GM12864 (cell line): ENCODE measurements at regions not wholly inside any gene's neighbourhood (a gene's known extent, or its start where the extent isn't known, plus 50 kb on each side); places are given as distances from the start of the nearest gene placed in this dataset.
"Not testable (repeated sequence)": the region's sequence is repeated elsewhere in the genome, so short reads cannot be mapped to it uniquely, and the experiment has no call there.

ENCODE experiments used
- DNase-seq: peaks from one replicate; pipeline ENCODE4 v3.0.0-alpha.2; 2011; ENCODE audit warnings: low read depth
- H3K4me3 ChIP-seq: 2 replicates; pipeline ENCODE4 v1.5.1; 2011; ENCODE audit warnings: mild to moderate bottlenecking, low read depth, low read length, control low read depth
- TF ChIP-seq, protein P1 (sequence below): IDR thresholded peaks from 2 replicates; pipeline ENCODE4 v1.5.1; 2011; ENCODE audit warnings: low read depth, mild to moderate bottlenecking, moderate library complexity, low read length, control low read depth, inconsistent platforms; ENCODE audit errors: missing control alignments

DNA sequence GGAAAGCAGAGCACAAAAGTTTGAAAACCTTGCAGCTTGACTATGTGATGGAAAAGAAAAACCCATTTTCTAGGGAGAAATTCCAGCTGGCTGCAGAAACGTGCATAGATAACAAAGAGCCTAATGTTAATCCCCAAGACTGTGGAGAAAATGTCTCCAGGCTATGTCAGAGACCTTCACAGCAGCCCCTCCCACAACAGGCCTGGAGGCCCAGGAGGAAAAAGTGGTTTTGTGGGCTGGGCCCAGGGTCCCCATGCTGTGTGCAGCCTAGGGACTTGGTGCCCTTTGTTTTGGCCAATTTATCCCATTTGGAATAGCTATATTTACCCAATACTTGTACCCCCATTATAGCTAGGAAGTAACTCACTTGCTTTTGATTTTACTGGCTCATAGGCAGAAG is 484.1 kb upstream of the HTR1E start:
- TF ChIP-seq, protein P1, sequence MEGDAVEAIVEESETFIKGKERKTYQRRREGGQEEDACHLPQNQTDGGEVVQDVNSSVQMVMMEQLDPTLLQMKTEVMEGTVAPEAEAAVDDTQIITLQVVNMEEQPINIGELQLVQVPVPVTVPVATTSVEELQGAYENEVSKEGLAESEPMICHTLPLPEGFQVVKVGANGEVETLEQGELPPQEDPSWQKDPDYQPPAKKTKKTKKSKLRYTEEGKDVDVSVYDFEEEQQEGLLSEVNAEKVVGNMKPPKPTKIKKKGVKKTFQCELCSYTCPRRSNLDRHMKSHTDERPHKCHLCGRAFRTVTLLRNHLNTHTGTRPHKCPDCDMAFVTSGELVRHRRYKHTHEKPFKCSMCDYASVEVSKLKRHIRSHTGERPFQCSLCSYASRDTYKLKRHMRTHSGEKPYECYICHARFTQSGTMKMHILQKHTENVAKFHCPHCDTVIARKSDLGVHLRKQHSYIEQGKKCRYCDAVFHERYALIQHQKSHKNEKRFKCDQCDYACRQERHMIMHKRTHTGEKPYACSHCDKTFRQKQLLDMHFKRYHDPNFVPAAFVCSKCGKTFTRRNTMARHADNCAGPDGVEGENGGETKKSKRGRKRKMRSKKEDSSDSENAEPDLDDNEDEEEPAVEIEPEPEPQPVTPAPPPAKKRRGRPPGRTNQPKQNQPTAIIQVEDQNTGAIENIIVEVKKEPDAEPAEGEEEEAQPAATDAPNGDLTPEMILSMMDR, result no peak
- no peak for DNase-seq
- no peak overlapping the region for H3K4me3 ChIP-seq

- no peak overlapping the region for H3K4me3 ChIP-seq
- DNase-seq, result no peak
- TF ChIP-seq, protein P1, result no peak
These were observed 488.9 kb upstream of the HTR1E start for GRCh38 chr6:86448398-86448797.

GRCh38 chr6:86440608-86441007 is 496.7 kb upstream of the HTR1E start:
- DNase-seq, result no peak
- TF ChIP-seq, protein P1, result no peak
- H3K4me3 ChIP-seq, result no peak overlapping the region

GRCh38 chr6:86423571-86423970 is 513.8 kb upstream of the HTR1E start:
- TF ChIP-seq, protein P1, result no peak
- no peak for DNase-seq
- H3K4me3 ChIP-seq, result no peak overlapping the region

- H3K4me3 ChIP-seq, result no peak overlapping the region
- TF ChIP-seq, protein P1, result no peak
- DNase-seq, result no peak
These were observed 525.3 kb upstream of the HTR1E start for GRCh38 chr6:86412057-86412456.

DNA sequence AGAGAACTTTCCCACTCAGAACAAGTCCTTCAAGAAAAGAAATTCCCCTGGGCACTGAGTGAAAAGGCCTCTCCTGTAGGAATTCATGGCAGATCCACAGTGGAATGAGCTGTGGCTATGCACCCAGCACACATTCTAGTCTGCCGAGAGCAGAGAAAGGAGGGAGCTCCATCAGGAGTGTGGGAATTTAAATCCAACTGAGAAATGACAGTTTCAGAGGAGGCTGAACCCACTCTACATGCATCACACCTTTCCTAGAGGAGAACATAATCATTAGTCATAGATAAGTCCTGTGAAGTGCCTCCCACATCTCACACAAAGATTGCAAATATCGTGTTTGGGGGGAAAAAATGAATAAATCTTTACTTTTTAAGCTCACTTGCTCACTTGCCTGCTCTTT is 530.2 kb upstream of the HTR1E start:
- DNase-seq, result no peak
- no peak overlapping the region for H3K4me3 ChIP-seq
- TF ChIP-seq, protein P1, result no peak

GRCh38 chr6:86392850-86393249 is 544.5 kb upstream of the HTR1E start:
- not testable (repeated sequence) for H3K4me3 ChIP-seq, DNase-seq
